WI38 (cell line): ENCODE measurements at regions not wholly inside any gene's neighbourhood (a gene's known extent, or its start where the extent isn't known, plus 50 kb on each side); places are given as distances from the start of the nearest gene placed in this dataset.
"Not testable (repeated sequence)": the region's sequence is repeated elsewhere in the genome, so short reads cannot be mapped to it uniquely, and the experiment has no call there.

ENCODE experiments used
- H3K4me3 ChIP-seq: 2 replicates; pipeline ENCODE4 v1.5.1; 2011; ENCODE audit warnings: low read depth, mild to moderate bottlenecking, control low read depth, low read length
- CTCF ChIP-seq: IDR thresholded peaks from 2 replicates; pipeline ENCODE4 v1.5.1; 2012; ENCODE audit warnings: low read depth, mild to moderate bottlenecking, control low read depth, low read length

GRCh38 chr2:207437136-207437523, 92.6 kb upstream of the CREB1 start:
- H3K4me3 ChIP-seq = no peak overlapping the region
- no peak for TF ChIP-seq CTCF

GRCh38 chr2:207437524-207438143, 92.1 kb upstream of the CREB1 start:
- TF ChIP-seq CTCF = no peak

GRCh38 chr2:207438414-207439126, 91.2 kb upstream of the CREB1 start:
- no peak overlapping the region for H3K4me3 ChIP-seq
- no peak for TF ChIP-seq CTCF

More at GRCh38 chr2:207437524-207438143, 92.1 kb upstream of the CREB1 start:
- no peak overlapping the region for H3K4me3 ChIP-seq

GRCh38 chr2:207439881-207440280, 89.9 kb upstream of the CREB1 start:
- H3K4me3 ChIP-seq = not testable (repeated sequence)

- TF ChIP-seq CTCF = no peak
- H3K4me3 ChIP-seq = no peak overlapping the region
These were observed 85.0 kb upstream of the CREB1 start for GRCh38 chr2:207444756-207445155.

- H3K4me3 ChIP-seq = no peak overlapping the region
- no peak for TF ChIP-seq CTCF
These were observed 83.1 kb upstream of the CREB1 start for GRCh38 chr2:207446653-207447052.

- no peak overlapping the region for H3K4me3 ChIP-seq
- TF ChIP-seq CTCF = no peak
These were observed 81.8 kb upstream of the CREB1 start for GRCh38 chr2:207448006-207448405.

GRCh38 chr2:207449642-207450165, 80.1 kb upstream of the CREB1 start:
- no peak for TF ChIP-seq CTCF
- H3K4me3 ChIP-seq = no peak overlapping the region
